IMR-90 (cell line): ENCODE measurements at regions not wholly inside any gene's neighbourhood (a gene's known extent, or its start where the extent isn't known, plus 50 kb on each side); places are given as distances from the start of the nearest gene placed in this dataset.

Source experiments
- ATAC-seq: fragments of 200-7000 bp; cut with Tn5 transposase; 2 replicates; pipeline ENCODE4 v1.9.1; 2020; ENCODE audit warnings: low read depth, mild to moderate bottlenecking, moderate library complexity
- BruUV-seq: library from RNA; stranded (reverse); fragments of 400-500 nt; replicated peaks from 2 replicates; lab custom pipeline; 2021; lab: Mats Ljungman, UMichigan
- CTCF ChIA-PET: fragments of 300-600 bp; formaldehyde crosslinking; extraction: SDS; loops from one replicate; lab custom pipeline; 2021; ENCODE audit warnings: antibody characterized with exemption; lab: Yijun Ruan, JAX
- POLR2A ChIA-PET: fragments of 300-600 bp; sonication (Branson Sonifier 250); formaldehyde crosslinking; loops from one replicate; lab custom pipeline; 2022; ENCODE audit warnings: antibody characterized with exemption; ENCODE audit not compliant: unreplicated experiment; lab: Charles Lee
- DNase-seq: peaks from one replicate; pipeline ENCODE4 v3.0.0; 2013
- H2AFZ ChIP-seq: replicated peaks from 2 replicates; pipeline ENCODE3; 2013; ENCODE audit warnings: low read length, mild to moderate bottlenecking; ENCODE audit not compliant: poor library complexity
- H2AK5ac ChIP-seq: 2 replicates; pipeline ENCODE4 v1.6.1; 2013; ENCODE audit warnings: low read depth, low read length, inconsistent platforms
- H2AK9ac ChIP-seq: replicated peaks from 2 replicates; pipeline ENCODE3; 2013; ENCODE audit warnings: mild to moderate bottlenecking, low read depth, low read length, moderate library complexity; ENCODE audit not compliant: poor library complexity
- H2BK120ac ChIP-seq: 2 replicates; pipeline ENCODE4 v1.6.1; 2013; ENCODE audit warnings: low read depth, low read length, inconsistent platforms
- H2BK15ac ChIP-seq: 3 replicates; pipeline ENCODE4 v1.6.1; 2013; ENCODE audit warnings: low read depth, low read length, inconsistent platforms
- H2BK20ac ChIP-seq: 2 replicates; pipeline ENCODE4 v1.6.1; 2013; ENCODE audit warnings: low read depth, mild to moderate bottlenecking, inconsistent platforms, low read length, moderate library complexity
- H2BK5ac ChIP-seq: 2 replicates; pipeline ENCODE4 v1.6.1; 2013; ENCODE audit warnings: mild to moderate bottlenecking, low read depth, low read length, inconsistent platforms; ENCODE audit not compliant: poor library complexity, severe bottlenecking
- H3K14ac ChIP-seq: replicated peaks from 2 replicates; pipeline ENCODE4 v1.6.1; 2013; ENCODE audit warnings: low read depth, low read length, inconsistent platforms
- H3K18ac ChIP-seq: 2 replicates; pipeline ENCODE4 v1.6.1; 2013; ENCODE audit warnings: low read depth, low read length, control low read depth
- H3K23ac ChIP-seq: 2 replicates; pipeline ENCODE4 v1.6.1; 2013; ENCODE audit warnings: low read depth, low read length, inconsistent platforms
- H3K27ac ChIP-seq: 2 replicates; pipeline ENCODE4 v1.5.1; 2013; ENCODE audit warnings: mild to moderate bottlenecking, control low read depth, low read length; ENCODE audit not compliant: insufficient read depth
- H3K27me3 ChIP-seq: 2 replicates; pipeline ENCODE4 v1.6.1; 2013; ENCODE audit warnings: low read length; ENCODE audit not compliant: control insufficient read depth, insufficient read depth
- H3K36me3 ChIP-seq: 2 replicates; pipeline ENCODE4 v1.6.1; 2013; ENCODE audit warnings: low read length, mixed read lengths; ENCODE audit not compliant: control insufficient read depth, insufficient read depth
- H3K4ac ChIP-seq: 2 replicates; pipeline ENCODE4 v1.6.1; 2013; ENCODE audit warnings: low read depth, low read length, inconsistent platforms
- H3K4me1 ChIP-seq: 2 replicates; pipeline ENCODE4 v1.6.1; 2013; ENCODE audit warnings: low read length, mixed read lengths; ENCODE audit not compliant: control insufficient read depth, insufficient read depth
- H3K4me2 ChIP-seq: 2 replicates; pipeline ENCODE4 v1.6.1; 2013; ENCODE audit warnings: low read depth, mild to moderate bottlenecking, control low read depth, low read length, moderate library complexity
- H3K4me3 ChIP-seq: 2 replicates; pipeline ENCODE4 v1.5.1; 2013; ENCODE audit warnings: low read depth, mild to moderate bottlenecking, control low read depth, low read length, moderate library complexity; ENCODE audit not compliant: insufficient read depth
- H3K56ac ChIP-seq: 2 replicates; pipeline ENCODE4 v1.6.1; 2013; ENCODE audit warnings: low read length, inconsistent platforms; ENCODE audit not compliant: insufficient read depth; ENCODE audit errors: extremely low read depth
- H3K79me1 ChIP-seq, 2 experiments: 2 replicates each; pipeline ENCODE4 v1.6.1; 2013; ENCODE audit warnings: low read length in 2 of 2, inconsistent platforms in 1 of 2, low read depth in 1 of 2
- H3K9ac ChIP-seq: 2 replicates; pipeline ENCODE4 v1.6.1; 2013; ENCODE audit warnings: low read depth, low read length, control low read depth
- H3K9me1 ChIP-seq: 2 replicates; pipeline ENCODE4 v1.6.1; 2013; ENCODE audit warnings: low read length, inconsistent platforms; ENCODE audit not compliant: insufficient read depth
- H3K9me3 ChIP-seq: 2 replicates; pipeline ENCODE4 v1.6.1; 2013; ENCODE audit warnings: low read length; ENCODE audit not compliant: control insufficient read depth, insufficient read depth
- H4K20me1 ChIP-seq: 2 replicates; pipeline ENCODE4 v1.6.1; 2013; ENCODE audit warnings: low read length, inconsistent platforms; ENCODE audit not compliant: insufficient read depth
- H4K5ac ChIP-seq: 2 replicates; pipeline ENCODE4 v1.6.1; 2013; ENCODE audit warnings: mild to moderate bottlenecking, low read depth, low read length, control low read depth
- H4K8ac ChIP-seq, 2 experiments: 2 replicates each; pipeline ENCODE4 v1.6.1; 2013; ENCODE audit warnings: low read depth in 2 of 2, low read length in 2 of 2, control low read depth in 1 of 2, inconsistent platforms in 1 of 2
- H4K91ac ChIP-seq: 2 replicates; pipeline ENCODE4 v1.6.1; 2013; ENCODE audit warnings: low read depth, low read length, inconsistent platforms; ENCODE audit not compliant: insufficient read depth
- CEBPB ChIP-seq: IDR thresholded peaks from 2 replicates; pipeline ENCODE4 v1.6.1; 2012; ENCODE audit warnings: low read depth, low read length, improper control_type of control experiment
- CHD1 ChIP-seq: IDR thresholded peaks from 2 replicates; pipeline ENCODE4 v1.6.1; 2012; ENCODE audit warnings: low read depth, low read length, improper control_type of control experiment
- CTCF ChIP-seq: conservative IDR thresholded peaks from 2 replicates; pipeline ENCODE4 v1.5.1; 2012; ENCODE audit warnings: mild to moderate bottlenecking, low read depth, low read length, improper control_type of control experiment
- ELK1 ChIP-seq: fragments of 150-350 bp; IDR thresholded peaks from 2 replicates; pipeline ENCODE4 v1.6.1; 2016; ENCODE audit warnings: low read depth, mild to moderate bottlenecking, low read length, moderate library complexity, borderline replicate concordance
- MAFK ChIP-seq: IDR thresholded peaks from 2 replicates; pipeline ENCODE4 v1.6.1; 2012; ENCODE audit warnings: low read depth, low read length, improper control_type of control experiment
- MAZ ChIP-seq: IDR thresholded peaks from 2 replicates; pipeline ENCODE4 v1.6.1; 2012; ENCODE audit warnings: low read depth, mild to moderate bottlenecking, low read length, improper control_type of control experiment, moderate library complexity, borderline replicate concordance
- MXI1 ChIP-seq: IDR thresholded peaks from 2 replicates; pipeline ENCODE4 v1.6.1; 2012; ENCODE audit warnings: low read depth, mild to moderate bottlenecking, low read length, moderate library complexity, borderline replicate concordance
- POLR2A ChIP-seq: IDR thresholded peaks from 2 replicates; pipeline ENCODE4 v1.6.1; 2012; ENCODE audit warnings: mild to moderate bottlenecking, low read depth, low read length
- RAD21 ChIP-seq: IDR thresholded peaks from 2 replicates; pipeline ENCODE4 v1.6.1; 2012; ENCODE audit warnings: low read length, improper control_type of control experiment
- RCOR1 ChIP-seq: IDR thresholded peaks from 2 replicates; pipeline ENCODE4 v1.6.1; 2012; ENCODE audit warnings: mild to moderate bottlenecking, low read length, improper control_type of control experiment; ENCODE audit not compliant: insufficient replicate concordance
- RFX5 ChIP-seq: IDR thresholded peaks from 2 replicates; pipeline ENCODE4 v1.8.0; 2012; ENCODE audit warnings: low read depth, mild to moderate bottlenecking, low read length, moderate library complexity
- SMC3 ChIP-seq: fragments of 150-350 bp; IDR thresholded peaks from 2 replicates; pipeline ENCODE4 v1.6.1; 2016; ENCODE audit warnings: low read depth, mild to moderate bottlenecking, antibody characterized with exemption, low read length, moderate library complexity
- WGBS, 2 experiments: methylation state at CpG; one replicate each; pipeline versions ENCODE4 v1.1.5 to v1.1.7; 2013; ENCODE audit warnings: missing lambda C conversion rate in 2 of 2; ENCODE audit not compliant: insufficient read length in 1 of 2; ENCODE audit errors: extremely low coverage in 2 of 2; 5-methylcytosine and 5-hydroxymethylcytosine counted together
- dilution Hi-C: fragments of 300-500 bp; cut with HindIII; formaldehyde crosslinking; loops from one replicate; pipeline ENCODE4 v1.14.3; 2018; ENCODE audit warnings: low sequenced_read_pairs; ENCODE audit not compliant: unreplicated experiment
- in situ Hi-C: fragments of 300-500 bp; cut with MboI; formaldehyde crosslinking; loops from 3 replicates; pipeline ENCODE4 v1.14.3; 2019; ENCODE audit warnings: low sequenced_read_pairs, inconsistent platforms, mixed read lengths
- intact Hi-C: fragments of 100-400 bp; cut with micrococcal nuclease; formaldehyde crosslinking; loops from 2 replicates; pipeline ENCODE4 v1.10.0; 2022
- TF ChIP-seq, protein P1 (sequence below): fragments of 150-350 bp; IDR thresholded peaks from 2 replicates; pipeline ENCODE4 v1.6.1; 2017; ENCODE audit warnings: mild to moderate bottlenecking, antibody characterized with exemption, low read length, low read depth

- in situ Hi-C loops = no loop called here
- H2BK15ac ChIP-seq = 0 out of 3 replicates have a peak overlapping the region, but pooled peaks have one; percentile 15
- no peak overlapping the region for H3K23ac ChIP-seq
- H3K18ac ChIP-seq = no peak overlapping the region; the same call in 1 of the 2 replicates
- peak overlapping the region in 1 of 2 experiments; percentile 71; a peak in 1 of 4 replicates for H4K8ac ChIP-seq
- BruUV-seq = no TSS peak
- no peak overlapping the region for H4K91ac ChIP-seq
- 100% methylated on average over 1 of the region's 4 CpGs; no CpG with 5 or more reads in 1 of the 2 experiments for WGBS, 2 experiments
- peaks cover 6% of the 10 kb centered on the region; the same call in 1 of the 2 replicates for H3K9me1 ChIP-seq
- H3K14ac ChIP-seq = no peak overlapping the region; the same call in 1 of the 2 replicates
- ATAC-seq (no peak), DNase-seq (peak; percentile 34)
- H3K36me3 ChIP-seq = no peaks in the 10 kb centered on the region
- peak overlapping the region; percentile 58; the same call in 1 of the 2 replicates for H2AK5ac ChIP-seq
- no peak overlapping the region for H2AFZ ChIP-seq
- H3K4ac ChIP-seq = peak overlapping the region; percentile 2; the same call in 1 of the 2 replicates
- H3K27me3 ChIP-seq = no peaks in the 10 kb centered on the region
- peaks cover 14% of the 10 kb centered on the region for H3K4me1 ChIP-seq
- 0 out of 2 replicates have a peak overlapping the region, but pooled peaks have one; percentile 65 for H2BK20ac ChIP-seq
- H2AK9ac ChIP-seq = no peak overlapping the region
- dilution Hi-C loops = no loop called here
- no peak for TF ChIP-seq CEBPB
- TF ChIP-seq POLR2A = no peak
- TF ChIP-seq RAD21 = no peak
- no peak for TF ChIP-seq MXI1
- TF ChIP-seq MAFK = no peak
- TF ChIP-seq CHD1 = no peak
- TF ChIP-seq MAZ = no peak
- TF ChIP-seq, protein P1, sequence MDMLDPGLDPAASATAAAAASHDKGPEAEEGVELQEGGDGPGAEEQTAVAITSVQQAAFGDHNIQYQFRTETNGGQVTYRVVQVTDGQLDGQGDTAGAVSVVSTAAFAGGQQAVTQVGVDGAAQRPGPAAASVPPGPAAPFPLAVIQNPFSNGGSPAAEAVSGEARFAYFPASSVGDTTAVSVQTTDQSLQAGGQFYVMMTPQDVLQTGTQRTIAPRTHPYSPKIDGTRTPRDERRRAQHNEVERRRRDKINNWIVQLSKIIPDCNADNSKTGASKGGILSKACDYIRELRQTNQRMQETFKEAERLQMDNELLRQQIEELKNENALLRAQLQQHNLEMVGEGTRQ = no peak
- no peak for TF ChIP-seq SMC3
- TF ChIP-seq RFX5 = no peak
- TF ChIP-seq ELK1 = no peak
- no peak for TF ChIP-seq RCOR1
- no peak for TF ChIP-seq CTCF
- H3K9ac ChIP-seq = no peak overlapping the region
- peak overlapping the region; percentile 6; the same call in 1 of the 2 replicates for H2BK120ac ChIP-seq
- 0 out of 2 replicates have a peak overlapping the region, but pooled peaks have one; percentile 4 for H4K5ac ChIP-seq
- ChIA-PET POLR2A (no interaction called here), CTCF (interaction anchor here (0.7 kb wide), 1 partner anchor 29 kb away, joined by 3 read pairs; no protein-coding TSS in a partner anchor)
- intact Hi-C loops = loop anchor here (5.0 to 10.0 kb wide), 3 partner anchors 99 to 549 kb away; no protein-coding TSS in a partner anchor
- H3K27ac ChIP-seq = no peak overlapping the region
- no peaks in the 10 kb centered on the region for H3K79me1 ChIP-seq
- no peak overlapping the region for H2BK5ac ChIP-seq
- no peak overlapping the region for H3K4me2 ChIP-seq
- no peaks in the 10 kb centered on the region for H3K9me3 ChIP-seq
- H3K56ac ChIP-seq = no peak overlapping the region
- H3K4me3 ChIP-seq = no peak overlapping the region
- no peaks in the 10 kb centered on the region for H4K20me1 ChIP-seq
These were observed 166.6 kb downstream of the SPRY1 start for GRCh38 chr4:123562994-123563750.
